HepG2 (cell line): ENCODE measurements at regions not wholly inside any gene's neighbourhood (a gene's known extent, or its start where the extent isn't known, plus 50 kb on each side); places are given as distances from the start of the nearest gene placed in this dataset.

Experiments
- ATAC-seq: fragments of 200-7000 bp; cut with Tn5 transposase; 3 replicates; pipeline ENCODE4 v1.9.1; 2020; ENCODE audit warnings: mild to moderate bottlenecking, moderate library complexity
- BruUV-seq: library from RNA; stranded (reverse); fragments of 400-500 nt; replicated peaks from 2 replicates; lab custom pipeline; 2021; lab: Mats Ljungman, UMichigan
- CTCF ChIA-PET: fragments of 300-600 bp; formaldehyde crosslinking; extraction: SDS; loops from one replicate; lab custom pipeline; 2021; ENCODE audit warnings: low total read pairs, inconsistent platforms, low intra/inter-chr PET ratio; lab: Yijun Ruan, JAX
- POLR2A ChIA-PET: fragments of 350-600 bp; sonication (Branson Sonifier 250); formaldehyde crosslinking; loops from one replicate; lab custom pipeline; 2020; ENCODE audit warnings: antibody characterized with exemption, inconsistent platforms; lab: Yijun Ruan, JAX
- DNase-seq: peaks from one replicate; pipeline ENCODE4 v3.0.0-alpha.2; 2015; ENCODE audit warnings: low spot score
- FAIRE-seq: peaks from 3 replicates; lab custom pipeline; 2011; peaks lifted over from hg19 to GRCh38; lab: Jason Lieb, UNC
- H2AFZ ChIP-seq: one replicate; pipeline ENCODE4 v1.6.1; 2011; ENCODE audit warnings: low read length, inconsistent platforms
- H3K27ac ChIP-seq: fragments of 300-600 bp; 3 replicates; pipeline ENCODE4 v1.8.0; 2011; ENCODE audit warnings: mixed run types, mild to moderate bottlenecking, mixed read lengths, low read length, inconsistent platforms; ENCODE audit not compliant: insufficient read depth; ENCODE audit errors: extremely low read length
- H3K27me3 ChIP-seq, 2 experiments: fragments of 200-600 bp in 1 of 2; 2 replicates in 1 of 2; 3 replicates in 1 of 2; pipeline versions ENCODE4 v1.6.0 to v1.8.0; 2011; ENCODE audit warnings: low read length in 2 of 2, mild to moderate bottlenecking in 2 of 2, moderate library complexity in 2 of 2, inconsistent platforms in 1 of 2; ENCODE audit not compliant: insufficient read depth in 2 of 2, control insufficient read depth in 1 of 2
- H3K36me3 ChIP-seq, 2 experiments: fragments of 200-600 bp in 1 of 2; replicated peaks in 1 of 2; 2 replicates in 1 of 2; 3 replicates in 1 of 2; pipeline versions ENCODE4 v1.5.1 to v1.8.0; 2011; ENCODE audit warnings: low read length in 2 of 2, inconsistent platforms in 1 of 2; ENCODE audit not compliant: insufficient read depth in 2 of 2, control insufficient read depth in 1 of 2
- H3K4me1 ChIP-seq: 2 replicates; pipeline ENCODE4 v1.5.1; 2012; ENCODE audit warnings: low read length, inconsistent platforms; ENCODE audit not compliant: insufficient read depth
- H3K4me2 ChIP-seq: 2 replicates; pipeline ENCODE4 v1.6.0; 2011; ENCODE audit warnings: low read depth, low read length, inconsistent platforms
- H3K4me3 ChIP-seq, 3 experiments: fragments of 200-600 bp in 1 of 3; sonication (generic), shearing (Covaris generic) in 1 of 3; replicated peaks in 1 of 3; 2 replicates each; pipeline ENCODE4 v1.5.1; 2011 to 2016; ENCODE audit warnings: low read length in 3 of 3, inconsistent platforms in 2 of 3, low read depth in 2 of 3, mild to moderate bottlenecking in 2 of 3, control low read depth in 1 of 3, mixed read lengths in 1 of 3; ENCODE audit not compliant: insufficient read depth in 1 of 3
- H3K79me2 ChIP-seq: one replicate; pipeline ENCODE4 v1.6.1; 2011; ENCODE audit warnings: low read length, inconsistent platforms; ENCODE audit not compliant: insufficient read depth
- H3K9ac ChIP-seq: 2 replicates; pipeline ENCODE4 v1.6.0; 2011; ENCODE audit warnings: mild to moderate bottlenecking, low read depth, low read length, inconsistent platforms; ENCODE audit not compliant: insufficient read depth
- H3K9me3 ChIP-seq: 2 replicates; pipeline ENCODE4 v1.5.1; 2012; ENCODE audit warnings: mild to moderate bottlenecking, low read length
- H4K20me1 ChIP-seq: 2 replicates; pipeline ENCODE4 v1.6.0; 2011; ENCODE audit warnings: inconsistent platforms, mild to moderate bottlenecking, low read length, moderate library complexity; ENCODE audit not compliant: insufficient read depth
- FOXC1 ChIP-seq: sonication (generic); formaldehyde crosslinking; IDR thresholded peaks from 2 replicates; pipeline ENCODE4 v1.8.0; 2022; ENCODE audit warnings: mild to moderate bottlenecking, missing genetic modification reagents, borderline replicate concordance
- FOXO1 ChIP-seq: sonication (generic); formaldehyde crosslinking; IDR thresholded peaks from 2 replicates; pipeline ENCODE4 v1.4.0; 2020; ENCODE audit warnings: missing genetic modification reagents
- MAFF ChIP-seq: IDR thresholded peaks from 2 replicates; pipeline ENCODE4 v1.6.1; 2011; ENCODE audit warnings: low read depth, low read length, improper control_type of control experiment
- MAFK ChIP-seq, 2 experiments: IDR thresholded peaks in 1 of 2; conservative IDR thresholded peaks in 1 of 2; 2 replicates each; pipeline ENCODE4 v1.6.1; 2011; ENCODE audit warnings: improper control_type of control experiment in 2 of 2, low read length in 2 of 2
- WGBS: methylation state at CpG from one replicate; pipeline ENCODE4 v1.1.6; 2017; ENCODE audit warnings: low lambda C conversion rate; 5-methylcytosine and 5-hydroxymethylcytosine counted together
- in situ Hi-C: cut with HindIII; loops from 2 replicates; pipeline ENCODE4 v1.10.0; 2017; ENCODE audit warnings: low pct_unique_long_range_greater_than_20kb; ENCODE audit not compliant: extremely low pct_ligation_motif_present
- intact Hi-C: fragments of 100-400 bp; cut with micrococcal nuclease; formaldehyde crosslinking; loops from one replicate; pipeline ENCODE4 v1.10.0; 2022; ENCODE audit not compliant: unreplicated experiment
- TF ChIP-seq, protein P1 (sequence below): sonication (generic); formaldehyde crosslinking; IDR thresholded peaks from 2 replicates; pipeline ENCODE4 v1.5.0; 2020; ENCODE audit warnings: missing genetic modification reagents

DNA sequence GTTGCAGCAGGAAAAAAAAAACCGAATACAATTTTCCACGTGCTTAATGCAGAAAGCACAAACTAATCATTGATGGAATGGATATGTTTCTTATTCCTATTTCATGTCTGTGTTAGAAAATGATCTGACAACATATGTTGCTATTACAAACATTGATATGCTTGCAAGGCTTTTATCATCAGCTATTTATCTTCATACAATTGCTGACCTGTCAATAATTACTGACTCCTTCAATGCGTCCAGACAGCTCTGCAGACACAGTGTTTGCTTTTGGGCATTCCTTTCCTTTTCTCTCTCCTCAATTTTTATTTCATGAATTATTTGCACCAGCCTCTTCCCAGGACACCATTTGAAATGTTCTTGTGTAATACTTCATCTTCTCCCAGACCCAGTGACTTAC lies 246.2 kb downstream of the SEC23IP start:
- POLR2A ChIA-PET: no interaction called here
- Histone ChIP-seq H3K27ac (no peak overlapping the region), H4K20me1 (no peaks in the 10 kb centered on the region), H3K9me3 (no peaks in the 10 kb centered on the region), H3K79me2 (no peaks in the 10 kb centered on the region), H3K36me3 (no peaks in the 10 kb centered on the region), H2AFZ (no peak overlapping the region), H3K4me1 (no peaks in the 10 kb centered on the region), H3K9ac (no peak overlapping the region), H3K4me3 (no peak overlapping the region), H3K4me2 (no peak overlapping the region), H3K27me3 (peaks cover 1 to 10% of the 10 kb centered on the region in 2 experiments; a peak in 3 of 5 replicates)
- no peak for FAIRE-seq
- no peak for ATAC-seq
- CTCF ChIA-PET: no interaction called here
- in situ Hi-C loops (no loop called here), intact Hi-C loops (no loop called here)
- TF ChIP-seq MAFF: peak; percentile 85
- no peak for TF ChIP-seq FOXO1 (CRISPR knock-in tag)
- TF ChIP-seq MAFK (conservative IDR thresholded peaks at IDR 0.05 in 1 of 2, IDR thresholded peaks at IDR 0.05 in 1 of 2; ENCODE audit: low read length in 2 of 2): peak; percentile 72 to 87
- WGBS: 3% methylated on average over 3 of the region's 3 CpGs
- no TSS peak for BruUV-seq
- DNase-seq: no peak

DNA sequence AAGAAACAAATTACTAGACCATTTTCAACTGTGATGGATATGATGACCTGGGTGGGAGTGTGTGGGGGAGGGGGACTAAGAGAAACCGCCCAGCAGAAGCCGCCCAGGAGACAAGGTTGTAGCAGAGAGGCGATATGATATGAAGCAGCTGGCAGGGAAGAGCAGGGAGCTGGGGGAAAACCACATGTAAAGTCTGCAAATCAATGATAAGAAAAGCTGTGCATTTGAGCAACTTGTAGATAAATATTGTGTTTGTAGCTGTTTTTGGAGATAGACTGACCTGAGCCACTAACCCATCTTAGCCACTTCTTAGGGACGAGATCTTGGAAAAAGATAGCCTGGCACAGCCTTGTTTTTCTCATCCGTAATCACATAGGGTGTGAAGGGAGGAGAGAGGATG lies 252.6 kb downstream of the SEC23IP start:
- no peak for FAIRE-seq
- CTCF ChIA-PET: no interaction called here
- 6% methylated on average over 5 of the region's 5 CpGs for WGBS

More for the DNA sequence above, 252.6 kb downstream of the SEC23IP start:
- ATAC-seq: no peak
- no peak for TF ChIP-seq FOXC1
- TF ChIP-seq, protein P1, sequence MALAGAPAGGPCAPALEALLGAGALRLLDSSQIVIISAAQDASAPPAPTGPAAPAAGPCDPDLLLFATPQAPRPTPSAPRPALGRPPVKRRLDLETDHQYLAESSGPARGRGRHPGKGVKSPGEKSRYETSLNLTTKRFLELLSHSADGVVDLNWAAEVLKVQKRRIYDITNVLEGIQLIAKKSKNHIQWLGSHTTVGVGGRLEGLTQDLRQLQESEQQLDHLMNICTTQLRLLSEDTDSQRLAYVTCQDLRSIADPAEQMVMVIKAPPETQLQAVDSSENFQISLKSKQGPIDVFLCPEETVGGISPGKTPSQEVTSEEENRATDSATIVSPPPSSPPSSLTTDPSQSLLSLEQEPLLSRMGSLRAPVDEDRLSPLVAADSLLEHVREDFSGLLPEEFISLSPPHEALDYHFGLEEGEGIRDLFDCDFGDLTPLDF (CRISPR knock-in tag): no peak
- Histone ChIP-seq H3K27ac (no peak overlapping the region), H4K20me1 (no peaks in the 10 kb centered on the region), H3K27me3 (peaks cover 1 to 10% of the 10 kb centered on the region in 2 experiments; a peak in 3 of 5 replicates), H3K9ac (no peak overlapping the region), H3K36me3 (no peaks in the 10 kb centered on the region), H3K9me3 (no peaks in the 10 kb centered on the region), H3K4me3 (no peak overlapping the region), H3K79me2 (no peaks in the 10 kb centered on the region), H2AFZ (no peak overlapping the region), H3K4me1 (no peaks in the 10 kb centered on the region), H3K4me2 (no peak overlapping the region)
- DNase-seq: no peak
- no TSS peak for BruUV-seq
- intact Hi-C loops (no loop called here), in situ Hi-C loops (no loop called here)
- POLR2A ChIA-PET: no interaction called here
